Lung (tissue), 11 donors: ENCODE measurements at regions not wholly inside any gene's neighbourhood (a gene's known extent, or its start where the extent isn't known, plus 50 kb on each side); places are given as distances from the start of the nearest gene placed in this dataset.

Experiments
- ATAC-seq: fragments of 200-7000 bp; cut with Tn5 transposase; one replicate; pipeline ENCODE4 v1.9.1; 2020; ENCODE audit warnings: moderate number of reproducible peaks; ENCODE audit not compliant: insufficient read depth, low FRiP score
- DNase-seq, 3 donors: peaks; one replicate each; pipeline ENCODE4 v3.0.0-alpha.2; 2013 to 2017
- H3K27ac ChIP-seq, 2 donors: one replicate each; pipeline ENCODE4 v1.5.1; 2013; ENCODE audit warnings: mild to moderate bottlenecking in 2 of 2, moderate library complexity in 2 of 2, control low read depth in 1 of 2, inconsistent platforms in 1 of 2, low read depth in 1 of 2, low read length in 1 of 2
- H3K27me3 ChIP-seq, 3 donors: one replicate each; pipeline ENCODE4 v1.5.1; 2013; ENCODE audit warnings: low read length in 2 of 3; ENCODE audit not compliant: control insufficient read depth in 3 of 3, insufficient read depth in 3 of 3
- H3K36me3 ChIP-seq, 4 donors: one replicate each; pipeline ENCODE4 v1.5.1; 2013; ENCODE audit warnings: low read length in 4 of 4, mild to moderate bottlenecking in 1 of 4, moderate library complexity in 1 of 4; ENCODE audit not compliant: control insufficient read depth in 4 of 4, insufficient read depth in 4 of 4
- H3K4me1 ChIP-seq, 5 donors: one replicate each; pipeline ENCODE4 v1.5.1; 2013; ENCODE audit warnings: low read length in 5 of 5, mild to moderate bottlenecking in 2 of 5, moderate library complexity in 1 of 5; ENCODE audit not compliant: control insufficient read depth in 5 of 5, insufficient read depth in 5 of 5
- H3K4me3 ChIP-seq: one replicate; pipeline ENCODE4 v1.5.1; 2013; ENCODE audit warnings: mild to moderate bottlenecking, control low read depth, moderate library complexity
- H3K9ac ChIP-seq, 2 donors: one replicate each; pipeline ENCODE4 v1.5.1; 2013; ENCODE audit warnings: low read length in 2 of 2, control low read depth in 1 of 2; ENCODE audit not compliant: insufficient read depth in 1 of 2
- H3K9me3 ChIP-seq, 4 donors: one replicate each; pipeline ENCODE4 v1.5.1; 2013; ENCODE audit warnings: low read length in 3 of 4, mild to moderate bottlenecking in 1 of 4, moderate library complexity in 1 of 4; ENCODE audit not compliant: control insufficient read depth in 4 of 4, insufficient read depth in 3 of 4
- CTCF ChIP-seq: IDR thresholded peaks from 2 replicates; pipeline ENCODE4 v1.5.1; 2012; ENCODE audit warnings: mild to moderate bottlenecking; ENCODE audit errors: control extremely low read depth, extremely low read depth
- WGBS, 2 donors: extraction: QIAGEN DNeasy Blood & Tissue Kit; methylation state at CpG; one replicate each; pipeline ENCODE4 v1.1.7; 2013; 5-methylcytosine and 5-hydroxymethylcytosine counted together
- donor health status: control.
- donor health status: control.
- donor health status: Bipolar disorder and iron deficiency.
- donor health status: healthy.
- donor health status: DM: yes; HTN: yes; CAD: no.

GRCh38 chr14:38762845-38763244, 340.2 kb downstream of the SEC23A start:
- TF ChIP-seq CTCF, result no peak
- Histone ChIP-seq H3K9ac (no peak overlapping the region), H3K9me3 (peaks cover 0 to 7% (median 0%) of the 10 kb centered on the region in 4 donors), H3K4me3 (no peak overlapping the region), H3K27me3 (no peaks in the 10 kb centered on the region), H3K36me3 (no peaks in the 10 kb centered on the region), H3K4me1 (no peaks in the 10 kb centered on the region), H3K27ac (no peak overlapping the region)
- 29 to 38% methylated on average over 2 of the region's 2 CpGs for WGBS, 2 donors
- no peak for ATAC-seq
- no peak for DNase-seq

DNA sequence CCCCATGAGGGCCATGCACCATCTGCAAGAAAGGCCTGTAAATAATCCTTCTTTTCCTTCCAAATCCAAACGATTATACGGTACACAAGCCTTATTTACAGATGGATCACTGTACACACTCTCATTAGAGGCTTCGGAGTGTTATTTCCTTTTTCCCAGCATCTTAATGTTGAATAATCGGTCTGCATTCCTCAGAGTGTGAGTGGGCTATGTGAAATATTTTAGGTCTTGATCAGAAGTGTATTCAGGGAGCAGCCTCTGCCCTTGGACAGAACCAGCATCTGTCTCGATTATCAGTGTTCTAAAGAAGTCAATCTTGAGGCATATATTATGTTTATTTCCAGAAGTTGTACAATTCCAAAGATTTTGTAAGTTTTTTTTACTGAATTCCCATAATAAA, 340.6 kb downstream of the SEC23A start:
- DNase-seq (no peak), ATAC-seq (no peak)
- Histone ChIP-seq H3K4me1 (no peaks in the 10 kb centered on the region), H3K9me3 (peaks cover 0 to 7% (median 0%) of the 10 kb centered on the region in 4 donors), H3K36me3 (no peaks in the 10 kb centered on the region), H3K9ac (no peak overlapping the region), H3K4me3 (no peak overlapping the region), H3K27me3 (no peaks in the 10 kb centered on the region), H3K27ac (no peak overlapping the region)
- 61 to 80% methylated on average over 5 of the region's 5 CpGs for WGBS, 2 donors
- no peak for TF ChIP-seq CTCF

DNA sequence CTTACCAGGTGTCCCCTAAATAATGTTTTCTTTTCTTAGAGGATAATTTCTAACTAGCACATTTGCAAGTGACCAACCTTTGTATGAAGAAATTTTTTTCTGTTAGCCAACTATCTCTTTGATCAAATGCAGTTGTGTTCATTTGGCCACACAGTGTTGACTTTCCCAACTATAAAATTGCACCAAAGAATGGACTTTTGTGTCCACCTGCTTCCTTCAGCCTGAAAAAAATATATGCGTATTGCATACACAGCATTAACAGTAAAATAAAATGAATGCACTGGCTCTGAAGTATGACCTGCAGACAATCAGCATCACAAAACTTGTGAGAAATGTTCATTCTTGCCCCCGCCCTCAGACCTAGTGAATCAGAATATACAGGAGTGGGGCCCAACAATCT, 342.0 kb downstream of the SEC23A start:
- H3K36me3 ChIP-seq, result no peaks in the 10 kb centered on the region
- 94 to 99% methylated on average over 2 of the region's 2 CpGs for WGBS, 2 donors
- DNase-seq (no peak), ATAC-seq (no peak)
- no peak for TF ChIP-seq CTCF
- no peaks in the 10 kb centered on the region for H3K4me1 ChIP-seq
- H3K9me3 ChIP-seq, result peaks cover 0 to 7% (median under 1%) of the 10 kb centered on the region in 4 donors
- H3K9ac ChIP-seq, result no peak overlapping the region
- H3K27me3 ChIP-seq, result no peaks in the 10 kb centered on the region
- no peak overlapping the region for H3K4me3 ChIP-seq
- H3K27ac ChIP-seq, result no peak overlapping the region

DNA sequence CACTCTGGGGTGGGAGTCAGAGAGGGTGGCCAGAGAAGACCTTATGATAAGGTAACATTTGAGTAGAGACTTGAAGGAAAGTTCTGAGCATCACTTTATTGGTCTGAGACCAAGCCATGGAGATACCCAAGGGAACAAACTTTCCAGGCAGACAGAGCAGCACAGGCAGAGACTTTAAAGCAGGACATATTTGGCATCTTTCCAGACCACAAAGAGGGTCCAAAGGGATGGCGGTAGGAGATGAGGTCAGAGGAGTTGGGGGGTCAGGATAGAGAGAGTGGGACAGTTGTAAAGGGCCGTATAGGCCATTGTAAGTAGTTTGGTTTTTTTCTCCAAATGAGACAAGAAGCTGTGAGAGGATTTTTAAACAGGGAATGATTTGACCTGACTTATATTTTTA, 344.4 kb downstream of the SEC23A start:
- Histone ChIP-seq H3K4me3 (no peak overlapping the region), H3K9me3 (peaks cover 0 to 7% (median 0%) of the 10 kb centered on the region in 4 donors), H3K9ac (no peak overlapping the region), H3K27ac (no peak overlapping the region), H3K4me1 (no peaks in the 10 kb centered on the region), H3K27me3 (no peaks in the 10 kb centered on the region), H3K36me3 (no peaks in the 10 kb centered on the region)
- 59 to 79% methylated on average over 2 of the region's 2 CpGs for WGBS, 2 donors
- TF ChIP-seq CTCF, result no peak
- ATAC-seq, result no peak
- DNase-seq, result no peak
